KMS-11 (cell line): ENCODE measurements at regions not wholly inside any gene's neighbourhood (a gene's known extent, or its start where the extent isn't known, plus 50 kb on each side); places are given as distances from the start of the nearest gene placed in this dataset.

Experiments
- H2AFZ ChIP-seq: fragments of 200-600 bp; sonication (generic); 2 replicates; pipeline ENCODE4 v1.6.1; 2016; ENCODE audit warnings: antibody characterized with exemption, mixed run types, low read depth
- H3K27ac ChIP-seq: fragments of 200-600 bp; sonication (generic); 2 replicates; pipeline ENCODE4 v1.6.1; 2016; ENCODE audit warnings: mild to moderate bottlenecking, mixed run types
- H3K27me3 ChIP-seq: fragments of 200-600 bp; sonication (generic); 2 replicates; pipeline ENCODE4 v1.6.1; 2017; ENCODE audit warnings: mild to moderate bottlenecking, low read depth, mixed run types, moderate library complexity; ENCODE audit not compliant: insufficient read depth
- H3K36me3 ChIP-seq: fragments of 200-600 bp; sonication (generic); 2 replicates; pipeline ENCODE4 v1.6.1; 2017; ENCODE audit warnings: mild to moderate bottlenecking, mixed run types; ENCODE audit not compliant: insufficient read depth
- H3K4me1 ChIP-seq: fragments of 200-600 bp; sonication (generic); 2 replicates; pipeline ENCODE4 v1.6.1; 2016; ENCODE audit warnings: mild to moderate bottlenecking, low read depth, mixed run types; ENCODE audit not compliant: poor library complexity, severe bottlenecking
- H3K4me2 ChIP-seq: fragments of 200-600 bp; sonication (generic); 2 replicates; pipeline ENCODE4 v1.7.0; 2016; ENCODE audit warnings: mild to moderate bottlenecking, mixed run types
- H3K4me3 ChIP-seq: fragments of 200-600 bp; sonication (generic); IDR thresholded peaks from 2 replicates; pipeline ENCODE4 v1.6.1; 2017; ENCODE audit warnings: low read depth, low read length, mixed read lengths; ENCODE audit not compliant: insufficient read depth
- H3K79me2 ChIP-seq: fragments of 200-600 bp; sonication (generic); 2 replicates; pipeline ENCODE4 v1.6.1; 2016; ENCODE audit warnings: low read depth, mixed run types; ENCODE audit not compliant: insufficient read depth
- H3K9ac ChIP-seq: fragments of 200-600 bp; sonication (generic); 2 replicates; pipeline ENCODE4 v1.6.1; 2016; ENCODE audit warnings: mild to moderate bottlenecking, mixed run types
- H4K20me1 ChIP-seq: fragments of 200-600 bp; sonication (generic); 2 replicates; pipeline ENCODE4 v1.6.1; 2016; ENCODE audit warnings: mild to moderate bottlenecking, mixed run types; ENCODE audit not compliant: insufficient read depth
- CTCF ChIP-seq: fragments of 200-600 bp; sonication (generic); conservative IDR thresholded peaks from 2 replicates; pipeline ENCODE4 v1.6.1; 2017; ENCODE audit warnings: low read depth, mild to moderate bottlenecking, antibody characterized with exemption, low read length, moderate library complexity, mixed read lengths

GRCh38 chr15:77544162-77544561 lies 88.5 kb downstream of the LINGO1 start:
- no peaks in the 10 kb centered on the region for H4K20me1 ChIP-seq
- H3K36me3 ChIP-seq: no peaks in the 10 kb centered on the region
- H3K27me3 ChIP-seq: peaks cover 20% of the 10 kb centered on the region; the same call in 1 of the 2 replicates
- H3K9ac ChIP-seq: no peak overlapping the region
- H3K4me1 ChIP-seq: no peaks in the 10 kb centered on the region
- peak overlapping the region; percentile 93; the same call in 1 of the 2 replicates for H3K4me2 ChIP-seq
- H3K4me3 ChIP-seq: no peak overlapping the region
- no peaks in the 10 kb centered on the region for H3K79me2 ChIP-seq
- no peak overlapping the region for H3K27ac ChIP-seq
- H2AFZ ChIP-seq: peak overlapping the region; percentile 97
- TF ChIP-seq CTCF: no peak

GRCh38 chr15:77543159-77543882 lies 89.4 kb downstream of the LINGO1 start:
- H3K9ac ChIP-seq: peak overlapping the region; percentile 75

GRCh38 chr15:77542491-77543001 lies 90.2 kb downstream of the LINGO1 start:
- Histone ChIP-seq H3K27me3 (peaks cover 17% of the 10 kb centered on the region; the same call in 1 of the 2 replicates), H2AFZ (peak overlapping the region; percentile 97), H3K4me3 (peak overlapping the region; percentile 43), H3K79me2 (no peaks in the 10 kb centered on the region), H3K9ac (peak overlapping the region; percentile 75), H3K36me3 (no peaks in the 10 kb centered on the region), H3K4me2 (peak overlapping the region; percentile 93), H3K4me1 (no peaks in the 10 kb centered on the region), H3K27ac (no peak overlapping the region), H4K20me1 (no peaks in the 10 kb centered on the region)
- no peak for TF ChIP-seq CTCF

More at GRCh38 chr15:77543159-77543882, 89.4 kb downstream of the LINGO1 start:
- H2AFZ ChIP-seq: peak overlapping the region; percentile 97
- no peaks in the 10 kb centered on the region for H4K20me1 ChIP-seq
- H3K4me1 ChIP-seq: no peaks in the 10 kb centered on the region
- H3K27ac ChIP-seq: no peak overlapping the region
- peak overlapping the region; percentile 93 for H3K4me2 ChIP-seq
- H3K79me2 ChIP-seq: no peaks in the 10 kb centered on the region
- peak overlapping the region; percentile 43 for H3K4me3 ChIP-seq
- H3K36me3 ChIP-seq: no peaks in the 10 kb centered on the region
- peaks cover 20% of the 10 kb centered on the region; the same call in 1 of the 2 replicates for H3K27me3 ChIP-seq
- TF ChIP-seq CTCF: peak; percentile 95

- no peak overlapping the region for H3K27ac ChIP-seq
- no peaks in the 10 kb centered on the region for H4K20me1 ChIP-seq
- TF ChIP-seq CTCF: no peak
- H3K4me1 ChIP-seq: no peaks in the 10 kb centered on the region
- H3K4me2 ChIP-seq: no peak overlapping the region
- no peaks in the 10 kb centered on the region for H3K36me3 ChIP-seq
- H3K27me3 ChIP-seq: peaks cover 17% of the 10 kb centered on the region; the same call in 1 of the 2 replicates
- H3K79me2 ChIP-seq: no peaks in the 10 kb centered on the region
- H3K4me3 ChIP-seq: no peak overlapping the region
- no peak overlapping the region for H3K9ac ChIP-seq
- H2AFZ ChIP-seq: no peak overlapping the region
Observed at GRCh38 chr15:77541421-77542181, 91.1 kb downstream of the LINGO1 start.
